Hepatocyte (in vitro differentiated cells): ENCODE measurements at regions not wholly inside any gene's neighbourhood (a gene's known extent, or its start where the extent isn't known, plus 50 kb on each side); places are given as distances from the start of the nearest gene placed in this dataset.

Experiments
- EZH2 ChIP-seq: fragments of 200-600 bp; sonication (generic); IDR thresholded peaks from 2 replicates; pipeline ENCODE4 v1.6.1; 2016; ENCODE audit warnings: antibody characterized with exemption, mild to moderate bottlenecking, borderline replicate concordance
- EZH2phosphoT487 ChIP-seq: fragments of 200-600 bp; sonication (generic); IDR thresholded peaks from one replicate; pipeline ENCODE4 v1.6.1; 2018; ENCODE audit warnings: antibody characterized with exemption, mild to moderate bottlenecking, low read depth, moderate library complexity; ENCODE audit not compliant: unreplicated experiment, severe bottlenecking
- TF ChIP-seq, protein P1 (sequence below): fragments of 200-600 bp; sonication (generic); IDR thresholded peaks from 2 replicates; pipeline ENCODE4 v1.5.1; 2016; ENCODE audit warnings: antibody characterized with exemption, mild to moderate bottlenecking; ENCODE audit not compliant: poor library complexity

DNA sequence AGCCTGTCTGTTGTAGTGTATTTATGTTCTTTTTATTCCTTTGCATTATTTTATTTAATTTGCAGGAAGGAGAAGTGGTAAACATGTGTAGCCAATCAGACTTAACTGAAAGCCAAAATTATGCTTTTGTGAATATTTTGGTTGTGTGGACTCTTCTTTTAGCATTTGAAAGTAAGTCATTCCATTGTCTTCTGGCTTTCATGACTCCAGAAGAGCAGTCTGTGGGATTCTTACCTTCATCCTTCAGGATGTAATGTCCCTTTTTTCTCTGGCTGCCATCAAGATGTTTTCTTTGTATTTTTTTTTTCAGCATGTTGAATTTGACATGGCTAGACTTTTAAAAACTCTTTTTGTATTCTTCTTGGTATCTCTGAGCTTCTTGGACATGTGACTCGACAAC, 895.2 kb upstream of the ZEB2 start:
- TF ChIP-seq, protein P1, sequence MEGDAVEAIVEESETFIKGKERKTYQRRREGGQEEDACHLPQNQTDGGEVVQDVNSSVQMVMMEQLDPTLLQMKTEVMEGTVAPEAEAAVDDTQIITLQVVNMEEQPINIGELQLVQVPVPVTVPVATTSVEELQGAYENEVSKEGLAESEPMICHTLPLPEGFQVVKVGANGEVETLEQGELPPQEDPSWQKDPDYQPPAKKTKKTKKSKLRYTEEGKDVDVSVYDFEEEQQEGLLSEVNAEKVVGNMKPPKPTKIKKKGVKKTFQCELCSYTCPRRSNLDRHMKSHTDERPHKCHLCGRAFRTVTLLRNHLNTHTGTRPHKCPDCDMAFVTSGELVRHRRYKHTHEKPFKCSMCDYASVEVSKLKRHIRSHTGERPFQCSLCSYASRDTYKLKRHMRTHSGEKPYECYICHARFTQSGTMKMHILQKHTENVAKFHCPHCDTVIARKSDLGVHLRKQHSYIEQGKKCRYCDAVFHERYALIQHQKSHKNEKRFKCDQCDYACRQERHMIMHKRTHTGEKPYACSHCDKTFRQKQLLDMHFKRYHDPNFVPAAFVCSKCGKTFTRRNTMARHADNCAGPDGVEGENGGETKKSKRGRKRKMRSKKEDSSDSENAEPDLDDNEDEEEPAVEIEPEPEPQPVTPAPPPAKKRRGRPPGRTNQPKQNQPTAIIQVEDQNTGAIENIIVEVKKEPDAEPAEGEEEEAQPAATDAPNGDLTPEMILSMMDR: no peak
- TF ChIP-seq EZH2 (no peak), EZH2phosphoT487 (no peak)
